DMS114 treated with DMSO at 0.1 percent for 48 hours (cell line): ENCODE measurements at regions not wholly inside any gene's neighbourhood (a gene's known extent, or its start where the extent isn't known, plus 50 kb on each side); places are given as distances from the start of the nearest gene placed in this dataset.
"Not testable (repeated sequence)": the region's sequence is repeated elsewhere in the genome, so short reads cannot be mapped to it uniquely, and the experiment has no call there.

Experiments used
- DNase-seq: peaks from one replicate; lab custom pipeline; 2025; ENCODE audit not compliant: unreplicated experiment; lab: John Stamatoyannopoulos, UW

GRCh38 chrX:122004127-122004526 lies 956.7 kb downstream of the GLUD2 start:
- DNase-seq, result no peak

DNA sequence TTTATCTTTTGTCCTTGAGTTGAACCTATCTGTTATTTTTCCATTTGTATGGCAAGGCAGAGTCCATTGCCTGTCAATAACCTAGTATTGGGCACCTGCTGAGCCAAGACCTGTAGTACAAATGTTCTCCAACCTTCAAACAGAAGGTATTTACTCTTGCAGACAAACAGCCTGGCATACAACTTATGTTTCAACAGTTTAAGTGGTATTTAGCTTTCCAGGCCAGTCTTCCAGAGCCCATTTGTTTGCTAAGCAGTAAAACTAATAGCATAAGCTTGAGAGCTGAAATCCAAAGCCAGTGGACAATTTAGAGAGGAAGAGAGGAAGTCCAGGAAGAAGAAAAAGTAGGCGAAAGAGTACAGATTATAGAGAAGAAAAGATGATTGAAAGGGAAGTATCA lies 979.3 kb downstream of the GLUD2 start:
- no peak for DNase-seq

DNA sequence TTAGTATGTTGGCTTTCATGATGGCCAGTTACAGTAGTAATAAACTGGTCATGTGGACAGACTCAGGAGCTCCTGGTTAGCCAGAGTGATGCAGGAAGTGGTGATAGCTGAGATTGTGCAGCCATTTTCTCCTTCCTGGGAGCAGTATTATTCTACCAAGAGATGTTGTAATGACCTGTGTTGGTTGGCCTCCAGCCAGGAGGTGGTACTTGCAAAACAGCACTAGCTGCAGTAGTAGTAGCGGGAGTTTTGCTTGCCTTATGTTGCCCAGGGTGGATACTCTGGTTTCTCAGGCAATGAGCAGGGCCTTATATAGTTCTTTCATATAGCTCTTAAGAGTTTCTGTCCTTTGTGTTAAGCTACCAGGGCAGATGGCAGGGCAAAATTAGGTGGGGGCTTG lies 998.8 kb downstream of the GLUD2 start:
- DNase-seq, result no peak

- no peak for DNase-seq
Observed at GRCh38 chrX:122046815-122047214, 999.4 kb downstream of the GLUD2 start.

- DNase-seq, result no peak
Observed at GRCh38 chrX:122047261-122047660, 999.9 kb downstream of the GLUD2 start.

DNA sequence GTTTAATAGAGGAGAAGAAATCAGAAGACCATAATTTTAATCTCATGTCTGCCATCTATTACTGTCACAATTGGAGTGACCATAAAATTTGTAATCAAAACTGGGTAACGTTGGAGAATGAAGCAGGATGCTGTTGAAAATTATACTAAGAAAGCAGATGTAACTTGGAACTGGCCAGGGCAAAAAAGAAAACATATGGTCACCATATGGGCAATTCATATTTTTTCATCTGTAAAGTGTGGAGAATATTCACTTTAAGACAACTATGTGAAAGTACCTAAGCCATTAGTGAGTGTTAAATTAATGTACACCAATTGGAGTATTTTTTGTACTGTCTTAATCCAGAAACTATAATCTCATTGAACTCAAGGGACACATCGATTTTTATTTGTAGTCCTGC lies 1008.0 kb downstream of the GLUD2 start:
- no peak for DNase-seq

DNA sequence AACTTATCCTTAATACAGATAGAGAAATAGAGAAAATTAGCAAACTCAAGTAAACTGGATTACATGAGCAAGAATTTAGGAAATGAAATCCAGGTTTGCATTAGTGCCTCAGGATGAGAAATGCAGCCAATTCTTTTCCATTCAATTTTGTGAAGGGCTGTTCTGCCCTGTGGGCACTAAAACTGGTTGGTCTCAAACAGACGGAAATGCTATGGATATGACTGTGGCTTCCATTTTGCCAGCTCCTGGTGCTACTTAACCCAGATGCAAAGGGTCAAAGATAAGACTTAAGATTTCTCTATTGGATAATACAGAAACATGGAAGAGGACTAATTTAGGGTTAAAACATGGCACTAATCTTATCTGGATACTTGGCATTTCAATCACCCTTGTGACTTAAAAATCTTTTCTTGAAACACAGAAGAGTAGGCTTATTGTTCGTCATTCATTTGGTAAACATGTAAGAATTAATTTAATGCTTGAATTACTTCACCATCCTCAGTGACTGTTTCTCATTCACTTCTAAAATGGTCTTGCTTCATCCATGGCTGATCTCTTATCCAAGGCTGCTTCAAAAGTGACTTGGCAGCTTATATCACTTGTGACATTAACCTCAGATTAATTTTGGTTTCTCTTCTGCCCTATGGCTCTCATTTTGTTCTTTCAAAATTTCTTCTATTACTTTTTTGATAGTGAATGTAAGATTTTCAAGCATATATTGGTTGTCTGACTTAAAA lies 1008.7 kb downstream of the GLUD2 start:
- DNase-seq, result no peak

DNA sequence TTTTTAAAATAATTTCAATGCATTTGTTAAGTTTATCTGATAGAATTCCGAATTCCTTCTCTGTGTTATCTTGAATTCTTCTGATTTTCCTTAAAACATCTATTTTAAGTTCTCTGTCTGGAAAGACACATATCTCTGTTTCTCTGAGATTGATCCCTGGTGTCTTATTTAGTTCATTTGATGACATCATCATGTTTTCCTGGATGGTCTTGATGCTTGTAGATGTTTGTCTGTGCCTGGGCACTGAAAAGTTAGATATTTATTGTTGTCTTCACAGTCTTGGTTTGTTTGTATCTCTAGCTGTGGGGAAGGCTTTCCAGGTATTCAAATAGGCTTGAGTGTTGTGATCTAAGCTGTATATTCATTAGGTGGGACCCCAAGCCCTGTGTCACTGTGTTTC lies 1028.8 kb downstream of the GLUD2 start:
- DNase-seq, result no peak

DNA sequence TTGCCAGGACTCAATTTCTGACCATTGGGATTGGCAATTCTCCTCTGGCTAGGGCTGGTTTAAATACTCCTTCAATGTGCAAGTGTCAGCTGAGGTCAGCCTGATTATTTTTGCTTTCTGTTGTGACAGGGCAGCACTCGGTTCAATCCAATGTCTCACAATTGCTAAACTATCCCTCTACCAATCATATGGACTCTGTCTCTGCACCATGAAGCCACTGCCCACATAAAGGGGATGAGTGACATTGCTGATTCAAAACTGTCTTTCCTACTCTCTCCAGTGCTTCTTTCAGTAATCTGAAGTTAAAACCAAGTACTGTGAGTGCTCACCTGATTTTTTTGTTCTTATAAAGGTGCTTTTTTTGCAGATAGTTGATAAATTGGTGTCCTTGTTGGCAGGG lies 1030.7 kb downstream of the GLUD2 start:
- DNase-seq, result no peak

DNA sequence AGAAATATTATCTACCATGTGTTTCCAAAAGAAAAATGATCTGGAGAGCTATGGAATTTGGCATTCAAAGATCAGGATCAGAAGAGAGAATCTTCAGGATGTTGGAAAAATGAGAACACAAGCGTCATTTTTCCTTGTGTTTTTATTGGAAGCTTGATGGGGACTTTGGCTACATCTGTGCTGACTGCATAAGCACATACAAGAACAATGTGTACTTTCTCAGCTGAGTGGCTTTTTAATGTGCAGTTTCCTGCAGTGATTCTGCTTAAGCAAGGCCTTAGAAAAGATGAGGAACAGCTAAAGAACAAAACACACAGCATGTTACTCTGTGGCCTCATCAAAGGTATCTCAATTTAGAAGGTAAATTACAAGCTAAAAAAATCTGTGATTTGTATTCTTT lies 1039.9 kb downstream of the GLUD2 start:
- DNase-seq, result no peak

- no peak for DNase-seq
Observed at GRCh38 chrX:122091571-122091970, 1044.2 kb downstream of the GLUD2 start.

DNA sequence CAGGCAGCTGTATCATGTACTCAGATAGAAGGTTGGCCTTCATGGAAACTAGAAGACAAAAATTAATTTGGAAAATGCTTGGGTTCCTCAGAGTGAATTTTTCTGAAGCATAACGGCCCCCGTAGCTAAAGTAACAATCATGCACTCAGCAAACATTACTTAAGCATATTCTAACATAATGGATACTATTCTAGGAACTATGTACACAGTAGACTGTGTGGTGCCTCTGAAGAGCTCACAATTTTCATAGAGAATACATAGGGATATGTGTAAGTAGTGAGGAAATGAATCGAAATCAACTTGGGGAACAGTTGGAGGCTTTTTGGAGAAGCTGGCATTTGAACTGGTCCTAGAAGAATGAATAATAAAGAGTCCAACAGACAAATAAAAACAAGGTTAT lies 1045.0 kb downstream of the GLUD2 start:
- DNase-seq, result no peak

DNA sequence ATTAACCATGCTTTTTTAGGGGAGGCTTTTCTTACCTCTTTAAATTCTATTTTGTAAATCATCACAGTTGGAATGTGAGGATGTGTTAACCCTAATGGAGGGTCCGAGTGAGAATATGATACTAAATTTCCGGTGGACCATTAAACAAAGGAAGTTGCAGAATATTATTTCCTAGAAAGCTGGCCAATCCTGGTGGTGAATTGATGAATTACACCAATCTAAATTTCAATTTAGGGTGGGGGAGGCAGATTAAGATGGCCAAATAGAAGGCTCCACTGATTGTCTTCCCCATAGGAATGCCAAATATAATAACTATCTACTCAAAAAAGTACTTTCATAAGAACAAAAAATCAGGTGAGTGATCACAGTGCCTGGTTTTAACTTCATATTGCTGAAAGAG lies 1045.6 kb downstream of the GLUD2 start:
- no peak for DNase-seq

DNA sequence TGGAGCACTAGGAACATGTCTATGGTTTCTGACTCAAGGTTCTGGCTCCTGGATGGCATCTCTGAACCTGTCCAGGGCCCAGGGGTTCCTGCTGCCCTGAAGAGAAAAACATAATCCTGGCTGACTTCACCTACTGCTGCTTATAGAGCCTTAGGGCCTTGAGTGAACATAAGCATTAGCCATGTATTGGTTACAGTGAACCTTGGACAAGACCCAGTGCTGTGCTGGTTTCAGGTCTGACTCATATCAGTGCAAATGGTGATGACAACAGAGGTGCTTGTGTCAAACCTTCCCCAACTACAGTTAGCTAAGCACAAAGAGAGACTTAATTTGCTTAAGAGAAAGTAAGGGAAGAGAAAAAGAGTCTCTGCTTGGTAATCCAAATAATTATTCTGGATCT lies 1047.2 kb downstream of the GLUD2 start:
- DNase-seq, result no peak

DNA sequence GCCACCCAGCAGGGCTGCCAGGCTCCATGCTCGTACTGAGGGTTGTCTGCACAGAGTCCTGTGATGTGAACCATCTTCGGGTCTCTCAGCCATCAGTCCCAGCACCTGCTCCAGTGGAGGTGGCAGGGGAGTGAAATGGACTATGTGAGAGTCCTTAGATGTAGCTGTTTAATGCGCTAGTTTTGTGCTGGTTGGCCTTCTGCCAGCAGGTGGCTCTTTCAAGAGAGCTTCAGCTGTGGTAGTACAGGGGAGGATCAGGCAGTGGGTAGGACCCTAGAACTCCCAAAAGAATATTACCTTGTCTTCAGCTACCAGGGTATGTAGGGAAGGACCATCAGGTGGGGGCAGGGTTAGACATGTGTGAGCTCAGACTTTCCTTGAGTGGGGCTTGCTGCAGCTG lies 1066.0 kb downstream of the GLUD2 start:
- DNase-seq, result no peak

DNA sequence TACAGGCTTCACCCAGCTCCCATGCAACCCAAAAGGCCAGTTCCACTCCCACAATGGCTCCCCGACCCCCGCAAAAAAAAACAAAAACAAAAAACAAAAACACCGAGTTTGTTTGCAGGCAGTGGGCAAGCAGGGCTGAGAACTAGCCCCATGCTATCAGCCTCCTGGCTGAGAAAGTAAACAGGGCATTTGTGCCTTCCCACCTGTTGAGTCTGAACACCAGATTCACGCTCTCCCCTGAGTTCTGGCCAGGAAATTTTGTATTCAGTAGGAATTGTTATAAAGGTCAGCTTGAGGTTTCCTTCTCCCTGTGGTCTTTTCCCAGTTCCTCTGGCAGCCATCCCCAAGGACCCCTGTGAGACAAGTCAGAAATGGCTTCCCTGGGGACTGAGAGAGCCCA lies 1066.5 kb downstream of the GLUD2 start:
- no peak for DNase-seq

DNA sequence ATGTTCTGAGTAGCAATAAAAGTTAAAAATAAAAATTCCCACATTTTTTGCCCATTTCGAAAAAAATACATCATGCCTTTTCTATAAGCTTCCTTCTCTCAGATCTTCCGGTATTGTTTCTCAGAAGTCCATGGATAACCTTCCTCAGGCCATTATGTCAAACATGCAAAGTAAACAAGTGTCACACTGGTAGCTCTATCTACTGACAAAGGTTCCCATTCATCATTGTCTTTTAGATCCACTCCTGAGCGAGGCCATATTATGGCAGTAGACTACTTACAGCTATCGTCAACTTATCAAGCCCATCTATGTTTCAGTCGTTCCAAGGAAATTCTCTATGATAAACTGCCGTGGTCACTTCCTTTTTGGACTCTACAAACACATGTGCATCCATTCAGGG lies 1068.2 kb downstream of the GLUD2 start:
- no peak for DNase-seq

- DNase-seq, result no peak
Observed at GRCh38 chrX:122119361-122119760, 1064.7 kb upstream of the GRIA3 start.

GRCh38 chrX:122122274-122122673 lies 1061.8 kb upstream of the GRIA3 start:
- no peak for DNase-seq

DNA sequence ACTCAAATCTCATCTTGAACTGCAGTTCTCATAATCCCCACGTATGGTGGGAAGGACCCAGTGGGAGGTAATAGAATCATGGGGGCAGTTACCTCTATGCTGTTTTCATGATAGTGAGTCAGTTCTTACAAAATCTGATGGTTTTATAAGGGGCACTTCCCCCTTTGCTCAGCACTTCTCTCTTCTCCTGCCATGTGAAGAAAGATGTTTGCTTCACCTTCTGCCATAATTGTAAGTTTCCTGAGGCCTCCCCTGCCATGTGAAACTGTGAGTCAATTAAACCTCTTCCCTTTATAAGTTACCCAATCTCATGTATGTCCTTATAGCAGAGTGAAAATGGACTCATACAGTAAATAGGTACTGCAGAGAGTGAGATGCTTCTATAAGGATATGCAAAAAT lies 1050.6 kb upstream of the GRIA3 start:
- DNase-seq, result no peak

- DNase-seq, result no peak
Observed at GRCh38 chrX:122134291-122134690, 1049.8 kb upstream of the GRIA3 start.

- DNase-seq, result no peak
Observed at GRCh38 chrX:122135070-122135469, 1049.0 kb upstream of the GRIA3 start.

GRCh38 chrX:122140219-122140618 lies 1043.9 kb upstream of the GRIA3 start:
- DNase-seq, result not testable (repeated sequence)
